ENCODE measurements at regions not wholly inside any gene's neighbourhood (a gene's known extent, or its start where the extent isn't known, plus 50 kb on each side); places are given as distances from the start of the nearest gene placed in this dataset.
"Not testable (repeated sequence)": the region's sequence is repeated elsewhere in the genome, so short reads cannot be mapped to it uniquely, and the experiment has no call there.

DNA sequence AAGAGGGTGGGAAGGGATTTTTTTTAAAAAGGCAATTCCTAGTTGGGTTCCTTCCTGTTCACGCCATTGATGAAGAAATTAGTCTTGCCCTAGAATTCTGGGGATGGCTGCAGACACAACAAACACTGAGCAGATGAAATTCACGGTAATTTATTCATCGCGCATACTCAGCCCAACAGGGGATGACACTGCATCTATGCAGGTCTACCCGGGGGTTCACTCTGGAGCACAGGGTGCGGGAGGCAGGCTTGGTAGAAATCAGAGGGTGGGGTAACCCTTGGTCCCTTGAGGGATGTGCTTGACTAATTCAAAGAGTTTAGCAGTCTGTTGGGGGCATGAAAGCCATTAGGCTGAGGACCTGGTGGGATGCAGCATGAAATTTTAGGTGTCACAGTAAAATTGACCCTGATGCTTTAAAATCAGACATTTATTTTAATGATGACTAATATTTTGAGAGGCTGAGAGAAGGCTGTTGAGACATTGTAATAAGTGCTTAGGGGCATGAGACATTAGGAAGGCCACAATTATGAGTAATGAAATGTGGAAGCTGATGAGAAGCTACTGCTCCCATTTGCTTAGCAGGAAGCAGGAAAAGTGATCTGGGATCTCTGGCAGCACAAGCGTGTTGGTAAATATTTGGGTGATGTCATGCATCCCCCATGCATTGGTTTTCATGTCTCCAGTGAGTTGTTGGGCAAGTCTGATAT, 1800.3 kb upstream of the DEFB115 start:
- not testable (repeated sequence) for TF ChIP-seq CTCF (conservative IDR thresholded peaks at IDR 0.05; ENCODE audit: low read length); EZH2phosphoT487 (IDR thresholded peaks at IDR 0.05; ENCODE audit: borderline replicate concordance)
